GM21825 (cell line): ENCODE measurements at regions not wholly inside any gene's neighbourhood (a gene's known extent, or its start where the extent isn't known, plus 50 kb on each side); places are given as distances from the start of the nearest gene placed in this dataset.
"Not testable (repeated sequence)": the region's sequence is repeated elsewhere in the genome, so short reads cannot be mapped to it uniquely, and the experiment has no call there.

Source experiments
- ATAC-seq: cut with Tn5 transposase; IDR thresholded peaks from one replicate; pipeline ENCODE4 v1.9.1; 2021; ENCODE audit warnings: mild to moderate bottlenecking, moderate library complexity; ENCODE audit not compliant: unreplicated experiment

DNA sequence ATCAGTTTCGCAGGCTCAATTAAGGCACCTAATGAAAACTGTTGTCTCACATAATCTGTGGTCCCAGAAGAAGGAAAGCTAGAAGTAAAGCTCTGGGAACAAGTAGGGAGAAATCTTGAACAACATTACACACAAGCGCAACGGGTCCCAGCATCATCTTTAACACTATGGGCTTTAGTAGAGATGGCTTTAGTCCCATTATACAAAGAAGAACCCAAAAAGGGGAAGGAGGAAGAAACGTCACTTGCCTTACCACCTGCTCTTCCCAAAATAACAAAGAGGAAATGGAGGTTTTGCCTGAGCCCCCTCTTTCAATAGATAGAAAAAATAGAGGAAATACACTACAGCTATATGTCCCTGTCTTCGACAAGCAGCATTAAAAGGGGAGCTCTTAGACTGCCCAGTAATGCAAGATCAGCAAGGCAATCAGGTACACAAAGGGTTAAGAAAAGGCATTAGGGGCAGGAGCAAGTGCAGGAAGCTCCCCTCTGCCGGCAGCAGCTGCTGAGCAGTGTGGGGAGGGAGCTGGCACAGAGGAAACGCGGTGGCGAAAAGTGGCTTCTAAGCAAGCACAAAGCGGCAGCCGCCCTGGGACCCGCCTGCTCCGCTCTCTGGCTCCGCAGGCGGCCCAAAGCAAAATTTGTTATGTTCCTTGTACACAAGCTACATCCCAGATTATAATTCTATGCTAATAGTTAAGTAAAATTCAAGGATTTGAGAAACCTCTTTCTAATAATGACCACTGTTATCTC, 1218.8 kb downstream of the TMEM121 start:
- ATAC-seq = peak; percentile 58

DNA sequence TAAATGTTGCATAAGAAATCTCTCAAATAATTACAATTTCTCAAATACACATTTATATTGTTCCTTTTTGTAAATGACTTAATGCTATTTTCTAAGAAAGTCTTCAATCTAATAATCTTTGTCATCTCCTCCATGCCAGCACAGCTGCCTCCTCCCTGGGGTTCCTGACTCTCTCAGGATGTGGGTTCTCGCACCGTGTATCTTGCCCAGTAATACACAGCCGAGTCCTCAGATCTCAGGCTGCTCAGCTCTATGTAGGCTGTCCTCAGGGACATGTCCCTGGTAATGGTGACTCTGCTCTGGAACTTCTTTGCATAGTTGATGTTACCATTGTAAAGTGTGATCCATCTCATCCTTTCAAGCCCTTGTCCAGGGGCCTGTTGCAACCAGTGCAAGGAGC, 1223.7 kb downstream of the TMEM121 start:
- ATAC-seq = not testable (repeated sequence)

DNA sequence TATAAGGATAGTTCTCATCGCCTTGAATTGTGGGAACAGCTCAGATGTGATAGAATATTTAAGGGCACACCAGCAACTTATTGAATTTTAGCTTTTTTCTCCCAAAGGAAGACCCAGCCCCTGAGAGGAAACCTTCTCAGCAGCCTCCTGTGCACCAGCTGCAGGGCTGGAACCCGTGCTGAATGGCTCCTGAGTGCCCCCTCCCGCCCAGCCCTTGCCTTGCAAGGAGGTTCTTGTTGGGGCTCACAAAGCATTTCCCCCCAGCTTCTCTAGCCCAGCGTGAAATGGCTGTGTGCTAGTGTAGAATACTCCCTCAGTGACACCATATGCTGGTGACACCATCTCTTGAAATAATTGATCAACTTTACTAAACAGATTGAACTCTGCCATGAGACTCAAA, 1227.4 kb downstream of the TMEM121 start:
- not testable (repeated sequence) for ATAC-seq

DNA sequence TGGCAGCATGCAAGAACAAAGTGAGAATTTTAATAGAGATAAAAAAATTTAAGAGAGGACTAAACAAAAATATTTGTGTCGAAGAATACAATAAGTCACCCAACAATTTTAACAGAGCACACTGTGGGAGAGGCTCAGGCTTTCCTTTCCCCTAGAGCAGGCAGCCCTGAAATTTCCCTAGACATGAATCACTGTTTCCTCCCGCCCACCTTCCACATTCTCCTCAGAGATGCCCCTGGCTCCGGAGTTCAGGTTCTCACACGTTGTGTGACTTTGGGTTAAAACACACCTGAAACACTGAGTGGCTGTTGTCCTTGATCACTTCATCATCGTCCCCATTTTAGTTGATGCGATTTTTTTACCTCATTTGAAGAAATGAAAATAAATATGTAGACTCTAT, 1231.1 kb downstream of the TMEM121 start:
- ATAC-seq = not testable (repeated sequence)

DNA sequence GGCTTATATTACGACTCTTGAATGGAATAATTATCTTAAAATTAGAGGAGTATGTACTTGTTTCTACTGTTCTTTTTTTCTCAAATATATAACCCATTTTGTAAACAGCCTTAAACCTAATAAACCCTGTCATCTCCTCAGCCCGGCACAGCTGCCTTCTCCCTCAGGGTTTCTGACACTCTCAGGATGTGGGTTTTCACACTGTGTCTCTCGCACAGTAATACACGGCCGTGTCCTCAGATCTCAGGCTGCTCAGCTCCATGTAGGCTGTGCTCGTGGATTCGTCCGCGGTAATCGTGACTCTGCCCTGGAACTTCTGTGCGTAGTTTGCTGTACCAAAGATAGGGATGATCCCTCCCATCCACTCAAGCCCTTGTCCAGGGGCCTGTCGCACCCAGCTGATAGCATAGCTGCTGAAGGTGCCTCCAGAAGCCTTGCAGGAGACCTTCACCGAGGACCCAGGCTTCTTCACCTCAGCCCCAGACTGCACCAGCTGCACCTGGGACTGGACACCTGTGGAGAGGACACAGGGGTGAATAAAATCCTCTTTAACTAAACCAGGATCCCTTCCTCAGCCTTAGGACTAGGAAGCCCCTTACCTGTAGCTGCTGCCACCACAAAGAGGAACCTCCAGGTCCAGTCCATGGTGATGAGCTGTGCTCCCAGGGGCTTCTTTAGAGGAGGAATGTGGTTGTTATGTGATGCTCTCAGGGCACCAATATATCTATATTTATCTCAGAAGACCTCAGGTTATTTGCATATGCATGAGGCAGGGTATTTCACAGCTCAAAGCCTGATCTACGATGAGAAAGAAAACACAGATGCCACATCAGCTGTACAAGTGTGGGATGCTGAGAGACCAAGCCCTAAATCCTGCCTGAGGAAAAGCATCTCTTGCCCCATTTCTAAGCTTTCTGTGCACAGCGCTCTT, 1235.8 kb downstream of the TMEM121 start:
- not testable (repeated sequence) for ATAC-seq

DNA sequence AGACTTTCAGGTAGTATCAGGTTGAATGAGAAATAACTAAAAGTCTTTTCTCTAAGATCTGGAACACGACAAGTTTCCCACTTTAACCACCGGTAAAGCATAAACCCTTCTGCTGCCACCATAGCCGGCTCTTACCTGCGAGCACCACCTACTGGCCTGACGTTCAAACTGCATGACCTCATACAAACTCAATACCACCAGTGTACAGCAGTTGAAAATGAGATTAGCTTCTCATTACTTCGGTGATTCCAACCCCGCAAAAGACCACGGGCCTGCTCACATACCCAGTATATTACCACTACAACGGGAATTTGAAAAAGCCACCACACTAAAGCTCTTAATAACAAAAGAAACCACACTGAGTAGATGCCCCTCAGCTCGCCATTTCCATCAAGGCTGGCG, 1238.6 kb downstream of the TMEM121 start:
- ATAC-seq = not testable (repeated sequence)

DNA sequence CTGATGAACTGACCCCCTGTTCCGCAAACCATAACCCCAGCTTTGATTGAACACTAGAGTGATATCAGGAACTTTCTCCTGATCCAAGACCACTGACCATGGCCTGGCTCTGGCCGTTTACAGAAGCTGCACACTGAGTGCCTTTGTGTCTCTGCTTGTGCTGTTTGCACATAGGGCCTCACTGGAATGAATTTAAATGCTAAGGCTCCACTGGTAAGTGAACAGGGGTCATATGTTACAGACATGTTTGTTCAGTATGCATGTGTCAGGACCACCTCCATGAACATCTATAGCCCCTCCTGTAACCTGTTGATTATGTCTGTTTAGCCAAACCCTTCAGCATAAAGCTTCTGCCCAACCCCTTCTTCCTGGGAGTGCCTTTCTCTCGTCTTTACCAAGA, 1239.8 kb downstream of the TMEM121 start:
- no peak for ATAC-seq

DNA sequence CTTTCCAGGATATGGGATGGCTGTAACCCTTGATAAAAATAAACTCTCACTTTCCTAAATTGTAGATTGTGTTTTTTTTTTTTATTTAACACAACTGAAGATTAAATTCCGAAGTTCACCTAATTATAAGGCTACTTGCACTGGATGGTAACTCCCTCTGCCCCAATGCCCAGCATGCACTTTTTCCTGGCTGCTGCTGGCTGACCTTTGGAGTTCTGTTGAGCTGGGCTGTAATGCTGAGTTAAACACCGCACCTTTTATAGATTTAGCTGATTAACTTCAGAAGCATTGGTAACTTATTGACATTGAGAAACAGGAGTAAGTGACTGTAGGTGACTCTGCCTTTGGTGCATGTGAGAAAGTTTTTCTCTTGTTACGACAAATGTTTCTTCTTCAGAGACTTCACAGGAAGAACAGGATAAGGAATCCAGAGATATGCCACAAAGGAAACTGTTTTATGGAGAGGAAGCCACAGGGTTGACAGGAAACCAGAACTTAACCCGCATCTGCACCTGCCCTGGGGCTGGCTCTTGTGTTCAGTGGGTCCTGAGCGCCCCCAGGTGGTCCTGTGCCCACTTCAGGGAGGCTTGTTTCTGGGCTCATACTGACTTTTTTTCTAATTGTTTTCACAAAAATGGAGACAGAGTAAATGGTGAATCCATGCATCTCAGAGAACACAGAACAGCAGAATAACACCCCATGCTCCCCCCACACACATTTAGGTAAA, 1240.3 kb downstream of the TMEM121 start:
- not testable (repeated sequence) for ATAC-seq

DNA sequence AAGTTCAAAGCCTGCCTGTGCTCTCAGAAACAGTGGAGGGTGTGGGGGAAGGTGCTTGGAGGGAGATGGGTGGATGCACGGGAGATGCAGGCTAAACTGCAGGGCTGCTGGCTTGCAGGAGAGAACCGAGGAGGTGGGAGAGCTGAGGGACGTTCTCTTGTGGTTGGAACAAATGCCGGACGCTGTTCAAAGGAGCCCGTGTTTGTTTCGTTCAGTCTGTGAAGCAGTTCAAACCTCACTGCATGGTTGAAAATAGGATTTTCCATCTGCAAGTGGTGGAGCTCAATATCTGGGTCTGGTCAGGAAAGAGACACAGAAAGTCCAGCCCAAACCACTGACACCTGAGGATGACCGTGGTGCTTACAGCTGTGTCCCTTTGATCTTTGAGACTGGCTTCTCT, 1241.8 kb downstream of the TMEM121 start:
- ATAC-seq = not testable (repeated sequence)

DNA sequence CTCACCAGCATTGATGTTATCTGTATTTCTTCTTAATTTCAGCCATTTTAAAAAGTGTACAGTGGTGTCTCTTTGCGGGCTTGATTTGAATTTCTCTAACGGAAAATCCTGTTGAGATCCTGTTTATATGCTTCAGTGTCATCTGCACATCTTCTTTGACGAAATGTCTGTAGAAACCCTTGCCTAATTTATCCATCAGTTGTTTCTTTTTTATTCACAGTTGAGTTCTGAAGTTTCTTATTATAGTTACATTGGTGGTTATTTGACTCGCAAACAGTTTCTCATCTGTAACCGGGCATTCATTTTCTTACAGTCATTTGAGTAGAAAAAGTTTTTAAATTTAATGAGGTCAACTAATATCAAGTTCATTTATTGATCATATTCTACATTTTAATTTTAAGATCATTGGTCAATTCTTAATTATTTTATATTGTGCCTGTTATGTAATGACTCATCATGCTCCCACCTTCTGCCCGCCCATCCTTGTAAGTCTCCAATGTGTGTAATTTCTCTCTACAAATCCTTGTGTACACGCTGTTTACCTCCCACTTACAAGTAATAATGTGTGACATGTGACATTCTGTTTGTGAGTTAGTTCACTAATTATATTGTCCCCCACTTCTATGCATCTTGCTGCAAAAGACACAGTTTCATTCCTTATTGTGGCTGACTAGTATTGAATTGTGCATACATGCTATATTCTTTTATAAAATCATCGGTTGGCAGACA, 1242.8 kb downstream of the TMEM121 start:
- not testable (repeated sequence) for ATAC-seq

DNA sequence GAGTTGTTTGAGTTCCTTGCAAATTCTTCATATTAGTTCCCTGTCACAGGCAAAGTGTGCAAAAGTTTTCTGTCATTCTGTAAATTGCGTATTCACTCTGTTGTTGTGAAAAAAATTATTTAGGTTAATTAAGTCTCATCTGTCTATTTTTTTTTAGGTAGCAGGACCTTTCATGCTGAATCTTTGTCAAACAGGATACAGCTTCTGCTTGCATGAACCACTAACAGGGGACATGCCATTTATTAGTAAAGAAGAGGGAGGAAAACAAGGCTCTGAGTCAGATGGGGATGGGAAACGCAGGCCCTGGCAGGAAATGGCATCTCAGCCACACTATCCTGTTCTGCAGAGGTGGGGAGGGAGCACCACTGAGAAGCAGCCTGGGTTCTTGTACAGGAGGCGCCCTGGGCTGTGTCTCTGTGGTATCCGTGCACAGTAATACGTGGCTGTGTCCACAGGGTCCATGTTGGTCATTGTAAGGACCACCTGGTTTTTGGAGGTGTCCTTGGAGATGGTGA, 1243.8 kb downstream of the TMEM121 start:
- not testable (repeated sequence) for ATAC-seq

DNA sequence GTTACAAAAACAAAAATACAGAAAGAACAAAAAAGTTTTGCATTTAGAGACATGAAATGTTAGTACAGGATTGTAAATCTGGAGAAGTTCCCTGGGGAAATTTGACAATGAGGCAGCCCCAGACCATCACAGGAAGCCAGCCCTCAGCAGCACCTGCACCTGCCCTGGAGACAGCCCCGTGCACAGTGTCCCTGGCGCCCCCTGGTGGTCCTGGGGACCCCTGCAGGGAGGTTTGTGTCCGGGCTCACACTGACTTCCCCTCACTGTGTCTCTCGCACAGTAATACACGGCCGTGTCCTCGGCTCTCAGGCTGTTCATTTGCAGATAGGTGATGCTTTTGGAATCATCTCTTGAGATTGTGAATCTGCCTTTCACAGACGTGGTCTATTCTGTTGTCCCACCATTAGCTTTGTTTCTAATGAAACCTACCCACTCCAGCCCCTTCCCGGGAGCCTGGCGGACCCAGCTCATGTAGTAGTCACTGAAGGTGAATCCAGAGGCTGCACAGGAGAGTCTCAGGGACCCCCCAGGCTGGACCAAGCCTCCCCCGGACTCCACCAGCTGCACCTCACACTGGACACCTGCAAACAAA, 1248.6 kb downstream of the TMEM121 start:
- ATAC-seq = not testable (repeated sequence)

DNA sequence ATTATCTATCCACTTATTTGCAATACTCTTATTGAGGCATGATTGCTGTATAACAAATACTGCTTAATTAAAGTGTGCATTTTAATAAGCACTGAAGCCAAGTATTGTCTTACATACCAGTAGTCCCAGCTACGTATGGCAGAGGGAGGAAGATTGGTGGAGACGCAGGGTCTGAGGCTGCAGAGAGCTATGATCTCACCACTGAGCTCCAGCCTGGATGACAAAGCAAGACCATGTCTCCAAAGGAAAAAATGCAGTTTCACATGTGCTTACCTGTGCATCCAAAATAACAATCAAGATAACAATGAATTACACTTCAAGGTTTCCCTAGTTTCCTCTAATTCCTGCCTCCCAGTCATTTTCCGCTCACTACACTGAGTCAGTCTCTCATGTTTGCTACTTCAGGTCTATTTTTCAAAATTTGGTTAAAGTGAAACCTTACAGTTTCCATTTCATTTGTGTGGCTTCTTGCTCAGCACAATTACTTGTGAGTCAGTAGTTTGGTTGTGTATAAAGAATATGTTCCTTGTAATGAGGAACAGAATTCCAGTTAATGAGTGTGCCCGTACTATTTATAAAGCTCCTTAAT, 1250.1 kb downstream of the TMEM121 start:
- no peak for ATAC-seq

DNA sequence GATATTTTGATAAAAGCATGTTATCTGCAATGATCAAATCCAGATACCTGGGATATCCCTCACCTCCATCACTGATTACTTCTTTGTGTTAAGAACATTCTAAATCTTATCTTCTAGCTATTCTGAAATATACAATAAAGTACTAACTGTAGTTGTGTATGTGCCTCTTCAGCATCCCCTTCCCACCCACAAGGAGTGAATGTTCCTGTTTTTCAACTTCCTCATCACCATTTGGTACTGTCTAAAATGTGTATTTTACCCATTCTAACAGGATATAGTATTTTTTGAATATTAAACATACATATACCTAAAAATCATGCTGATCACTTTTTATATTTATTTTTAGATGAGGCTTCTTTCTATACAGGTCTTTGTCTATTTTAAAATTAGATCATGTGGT, 1252.6 kb downstream of the TMEM121 start:
- no peak for ATAC-seq

DNA sequence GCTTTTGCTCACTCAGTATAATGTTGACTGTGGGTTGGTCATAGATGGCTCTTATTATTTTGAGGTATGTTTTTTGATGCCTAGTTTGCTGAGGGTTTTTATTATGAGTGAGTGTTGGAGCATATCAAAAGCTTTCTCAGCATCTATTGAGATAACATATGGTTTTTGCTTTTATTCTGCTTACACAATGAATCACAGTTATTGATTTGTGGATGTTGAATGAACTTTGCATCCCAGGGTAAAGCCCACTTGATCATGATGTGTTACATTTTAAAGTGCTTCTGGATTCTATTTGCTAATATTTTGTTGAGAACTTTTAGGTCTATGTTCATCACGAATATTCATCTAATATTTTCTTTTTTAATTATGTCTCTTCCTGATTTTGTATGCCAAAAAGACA, 1260.3 kb downstream of the TMEM121 start:
- ATAC-seq = no peak

DNA sequence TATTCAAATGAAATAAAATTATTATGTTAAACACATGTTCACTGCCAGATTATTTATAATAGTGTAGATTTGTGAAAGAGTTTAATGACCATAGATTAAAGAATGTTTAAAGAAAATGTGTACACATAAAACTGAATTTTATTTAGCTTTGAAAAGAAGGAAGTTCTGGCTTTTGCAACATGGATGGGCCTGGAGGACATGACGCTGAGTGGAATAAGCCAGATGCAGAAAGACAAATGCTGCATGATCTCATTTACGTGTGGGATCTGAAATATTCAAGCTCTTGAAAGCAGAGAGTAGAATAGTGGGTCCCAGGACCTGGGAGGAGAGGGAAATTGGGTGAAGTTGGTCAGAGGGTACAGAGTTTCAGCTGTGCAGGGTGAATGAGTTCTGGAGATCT, 1261.2 kb downstream of the TMEM121 start:
- ATAC-seq = no peak

DNA sequence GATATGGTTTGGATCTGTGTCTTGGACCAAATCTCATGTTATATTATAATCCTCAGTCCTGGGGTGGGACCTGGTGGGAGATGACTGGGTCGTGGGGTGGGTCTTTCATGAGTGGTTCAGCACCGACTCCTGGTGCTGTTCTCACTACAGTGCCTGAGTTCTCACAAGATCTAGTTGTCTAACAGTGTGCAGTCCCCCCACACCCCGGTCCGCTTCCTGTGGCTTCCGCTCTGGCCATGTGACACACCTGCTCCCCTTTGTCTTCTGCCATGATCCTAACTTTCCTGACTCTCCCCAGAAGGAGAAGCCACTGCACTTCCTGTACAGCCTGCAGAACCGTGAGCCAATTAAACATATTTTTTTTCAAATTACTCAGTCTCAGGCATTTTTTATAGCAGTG, 1262.2 kb downstream of the TMEM121 start:
- ATAC-seq = no peak

DNA sequence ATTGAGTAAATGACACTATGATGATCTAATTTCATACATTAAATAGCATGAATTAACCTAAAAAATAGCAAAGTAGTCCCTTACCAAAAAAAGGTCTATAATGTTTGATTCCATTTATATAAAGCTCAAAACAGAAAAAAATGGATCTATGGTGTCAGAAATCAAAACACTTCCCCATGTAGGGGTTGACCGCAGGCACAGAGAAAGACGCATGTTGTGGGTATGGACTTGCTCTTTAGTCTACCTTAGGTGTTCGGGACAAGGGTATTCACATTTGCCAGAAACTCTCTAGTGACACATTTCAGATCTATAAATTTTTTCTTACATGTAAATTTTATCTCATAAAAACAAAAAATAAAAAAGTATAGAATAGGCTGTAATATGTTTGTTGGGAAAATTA, 1262.9 kb downstream of the TMEM121 start:
- ATAC-seq = no peak

DNA sequence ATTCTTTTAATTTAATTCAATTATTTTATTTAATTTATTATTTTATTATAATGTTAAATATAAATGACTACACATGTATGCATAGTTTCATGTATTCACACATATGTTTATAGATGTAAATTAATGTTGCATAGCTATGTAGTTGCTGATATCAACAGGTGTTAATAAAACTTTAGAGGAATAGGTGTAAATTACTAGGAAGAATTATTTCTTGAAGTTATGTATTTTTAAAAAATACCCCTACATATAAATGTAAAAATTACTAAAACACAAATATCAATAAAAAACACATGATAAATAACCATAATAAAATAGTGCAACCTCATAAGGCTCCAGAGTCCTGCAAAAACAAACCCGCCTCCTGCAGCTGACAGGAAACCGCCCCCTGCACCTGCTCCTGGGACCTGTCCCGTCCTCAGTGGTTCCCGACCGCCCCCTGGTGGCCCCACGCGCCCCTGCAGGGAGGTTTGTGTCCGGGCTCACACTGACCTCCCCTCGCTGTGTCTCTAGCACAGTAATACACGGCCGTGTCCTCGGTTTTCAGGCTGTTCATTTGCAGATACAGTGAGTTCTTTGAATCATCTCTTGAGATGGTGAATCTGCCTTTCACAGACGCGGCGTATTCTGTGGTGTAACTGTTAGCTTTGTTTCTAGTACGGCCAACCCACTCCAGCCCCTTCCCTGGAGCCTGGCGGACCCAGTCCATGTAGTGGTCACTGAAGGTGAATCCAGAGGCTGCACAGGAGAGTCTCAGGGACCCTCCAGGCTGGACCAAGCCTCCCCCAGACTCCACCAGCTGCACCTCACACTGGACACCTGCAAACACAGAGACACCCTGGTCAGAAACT, 1264.0 kb downstream of the TMEM121 start:
- peak; percentile 63 for ATAC-seq
